H1 (cell line): ENCODE measurements at regions not wholly inside any gene's neighbourhood (a gene's known extent, or its start where the extent isn't known, plus 50 kb on each side); places are given as distances from the start of the nearest gene placed in this dataset.
A peak's percentile ranks its signal among the peaks of the same experiment; 100 is the strongest.

ENCODE experiments used
- CTCF ChIA-PET: fragments of 300-600 bp; sonication (Branson Sonifier 250); formaldehyde crosslinking; loops from one replicate; lab custom pipeline; 2021; ENCODE audit not compliant: partially characterized antibody; lab: Charles Lee
- POLR2A ChIA-PET: fragments of 300-600 bp; sonication (Branson Sonifier 250); formaldehyde crosslinking; loops from one replicate; lab custom pipeline; 2021; ENCODE audit warnings: inconsistent platforms; ENCODE audit not compliant: partially characterized antibody; lab: Charles Lee
- DNase-seq, 2 experiments: peaks; one replicate each; pipeline versions ENCODE4 v3.0.0 to v3.0.0-alpha.2; 2010 to 2022; ENCODE audit warnings: low spot score in 2 of 2, low read depth in 1 of 2, mixed read lengths in 1 of 2
- FAIRE-seq: peaks from 2 replicates; lab custom pipeline; 2011; peaks lifted over from hg19 to GRCh38; lab: Jason Lieb, UNC
- H2AFZ ChIP-seq: 2 replicates; pipeline ENCODE4 v1.8.1; 2012; ENCODE audit warnings: low read length, inconsistent platforms
- H2AK5ac ChIP-seq: 2 replicates; pipeline ENCODE4 v1.6.1; 2013; ENCODE audit warnings: low read depth, low read length
- H2BK120ac ChIP-seq: replicated peaks from 2 replicates; pipeline ENCODE3; 2013; ENCODE audit warnings: low read depth, low read length, inconsistent platforms
- H2BK12ac ChIP-seq: 2 replicates; pipeline ENCODE4 v1.6.1; 2013; ENCODE audit warnings: low read depth, low read length
- H2BK15ac ChIP-seq: 2 replicates; pipeline ENCODE4 v1.6.1; 2013; ENCODE audit warnings: low read length
- H2BK20ac ChIP-seq: 2 replicates; pipeline ENCODE4 v1.6.1; 2013; ENCODE audit warnings: low read length
- H2BK5ac ChIP-seq: 2 replicates; pipeline ENCODE4 v1.6.1; 2013; ENCODE audit warnings: low read depth, low read length
- H3K14ac ChIP-seq: 2 replicates; pipeline ENCODE4 v1.6.1; 2013; ENCODE audit warnings: inconsistent platforms; ENCODE audit not compliant: insufficient read length
- H3K18ac ChIP-seq: 2 replicates; pipeline ENCODE4 v1.6.1; 2013; ENCODE audit warnings: low read length; ENCODE audit errors: extremely low read depth
- H3K23ac ChIP-seq: 2 replicates; pipeline ENCODE4 v1.6.1; 2013; ENCODE audit warnings: inconsistent platforms; ENCODE audit not compliant: insufficient read length
- H3K23me2 ChIP-seq: 2 replicates; pipeline ENCODE4 v1.6.1; 2013; ENCODE audit warnings: low read depth, low read length
- H3K27ac ChIP-seq: 2 replicates; pipeline ENCODE4 v1.6.1; 2011; ENCODE audit warnings: low read depth, low read length, inconsistent platforms
- H3K27me3 ChIP-seq, 4 experiments: replicated peaks in 1 of 4; 1 replicate in 1 of 4; 2 replicates in 3 of 4; pipeline versions ENCODE4 v1.6.1 to v1.8.1; 2011 to 2013; ENCODE audit warnings: low read length in 3 of 4, mild to moderate bottlenecking in 3 of 4, inconsistent platforms in 2 of 4, mixed read lengths in 2 of 4, moderate library complexity in 1 of 4; ENCODE audit not compliant: control insufficient read depth in 3 of 4, insufficient read depth in 3 of 4; ENCODE audit errors: extremely low read depth in 1 of 4
- H3K36me3 ChIP-seq, 4 experiments: 2 replicates each; pipeline versions ENCODE4 v1.6.1 to v1.8.1; 2011 to 2013; ENCODE audit warnings: mild to moderate bottlenecking in 4 of 4, low read length in 3 of 4, moderate library complexity in 2 of 4, control low read depth in 1 of 4, inconsistent platforms in 1 of 4; ENCODE audit not compliant: insufficient read depth in 4 of 4, control insufficient read depth in 2 of 4
- H3K4ac ChIP-seq: replicated peaks from 2 replicates; pipeline ENCODE3; 2013; ENCODE audit warnings: low read length, low read depth, mixed read lengths, inconsistent platforms; ENCODE audit not compliant: insufficient read length
- H3K4me1 ChIP-seq, 4 experiments: replicated peaks in 1 of 4; 1 replicate in 1 of 4; 2 replicates in 3 of 4; pipeline versions ENCODE4 v1.6.1 to v1.8.1; 2011 to 2013; ENCODE audit warnings: low read length in 3 of 4, inconsistent platforms in 2 of 4, mixed read lengths in 1 of 4; ENCODE audit not compliant: insufficient read depth in 4 of 4, control insufficient read depth in 3 of 4
- H3K4me2 ChIP-seq, 2 experiments: 2 replicates each; pipeline versions ENCODE4 v1.6.1 to v1.8.1; 2011 to 2013; ENCODE audit warnings: low read depth in 2 of 2, low read length in 2 of 2, control low read depth in 1 of 2, inconsistent platforms in 1 of 2, mild to moderate bottlenecking in 1 of 2; ENCODE audit not compliant: insufficient read depth in 1 of 2
- H3K4me3 ChIP-seq, 4 experiments: fragments of 200-600, 300-600 bp in 1 of 4; sonication (generic), shearing (Covaris generic), sonication (Bioruptor Twin) in 1 of 4; 2 replicates each; pipeline versions ENCODE4 v1.5.1 to v1.8.1; 2011 to 2016; ENCODE audit warnings: low read length in 4 of 4, low read depth in 3 of 4, control low read depth in 2 of 4, inconsistent platforms in 2 of 4, mild to moderate bottlenecking in 2 of 4, mixed read lengths in 1 of 4, moderate library complexity in 1 of 4; ENCODE audit not compliant: insufficient read depth in 2 of 4; ENCODE audit errors: extremely low read depth in 1 of 4
- H3K56ac ChIP-seq: replicated peaks from 2 replicates; pipeline ENCODE3; 2013; ENCODE audit warnings: low read depth, mild to moderate bottlenecking, mixed read lengths, low read length, inconsistent platforms; ENCODE audit not compliant: insufficient read length
- H3K79me1 ChIP-seq: 2 replicates; pipeline ENCODE4 v1.6.1; 2013; ENCODE audit warnings: low read depth, low read length, control low read depth
- H3K79me2 ChIP-seq, 2 experiments: 2 replicates each; pipeline versions ENCODE4 v1.6.1 to v1.8.1; 2012 to 2013; ENCODE audit warnings: low read length in 2 of 2, mild to moderate bottlenecking in 2 of 2, inconsistent platforms in 1 of 2; ENCODE audit not compliant: insufficient read depth in 2 of 2, control insufficient read depth in 1 of 2
- H3K9ac ChIP-seq, 4 experiments: replicated peaks in 1 of 4; 1 replicate in 1 of 4; 2 replicates in 3 of 4; pipeline versions ENCODE4 v1.6.1 to v1.8.1; 2011 to 2013; ENCODE audit warnings: low read depth in 3 of 4, low read length in 3 of 4, control low read depth in 2 of 4, mild to moderate bottlenecking in 2 of 4, moderate library complexity in 2 of 4, inconsistent platforms in 1 of 4; ENCODE audit errors: extremely low read depth in 1 of 4
- H3K9me3 ChIP-seq, 2 experiments: 2 replicates each; pipeline versions ENCODE4 v1.6.1 to v1.8.1; 2012 to 2013; ENCODE audit warnings: mild to moderate bottlenecking in 2 of 2, moderate library complexity in 2 of 2, control low read depth in 1 of 2, inconsistent platforms in 1 of 2, low read depth in 1 of 2, low read length in 1 of 2, mixed read lengths in 1 of 2; ENCODE audit not compliant: insufficient read depth in 2 of 2
- H4K20me1 ChIP-seq, 2 experiments: replicated peaks in 1 of 2; 2 replicates each; pipeline versions ENCODE3 to v1.8.1; 2011 to 2013; ENCODE audit warnings: inconsistent platforms in 2 of 2, low read length in 2 of 2, mild to moderate bottlenecking in 1 of 2; ENCODE audit not compliant: insufficient read depth in 2 of 2, control insufficient read depth in 1 of 2
- H4K5ac ChIP-seq: 2 replicates; pipeline ENCODE4 v1.6.1; 2013; ENCODE audit warnings: low read length, low read depth, mixed read lengths, inconsistent platforms; ENCODE audit not compliant: insufficient read length
- H4K8ac ChIP-seq: 2 replicates; pipeline ENCODE4 v1.8.0; 2013; ENCODE audit warnings: mild to moderate bottlenecking, moderate library complexity, low read length, inconsistent platforms; ENCODE audit not compliant: insufficient read depth; ENCODE audit errors: extremely low read depth
- H4K91ac ChIP-seq: replicated peaks from 2 replicates; pipeline ENCODE3; 2013; ENCODE audit warnings: low read length, mixed read lengths, inconsistent platforms; ENCODE audit not compliant: insufficient read length
- CHD1 ChIP-seq: IDR thresholded peaks from 2 replicates; pipeline ENCODE4 v1.6.1; 2012; ENCODE audit warnings: low read depth, low read length, improper control_type of control experiment
- JUN ChIP-seq: IDR thresholded peaks from 2 replicates; pipeline ENCODE4 v1.6.1; 2011; ENCODE audit warnings: low read depth, mild to moderate bottlenecking, improper control_type of control experiment, low read length
- RBBP5 ChIP-seq: IDR thresholded peaks from 2 replicates; pipeline ENCODE4 v1.7.1; 2012; ENCODE audit warnings: low read depth, mild to moderate bottlenecking, inconsistent platforms, low read length, moderate library complexity, borderline replicate concordance
- SAP30 ChIP-seq: fragments of 300-600 bp; sonication (generic); IDR thresholded peaks from 2 replicates; pipeline ENCODE4 v1.7.1; 2012; ENCODE audit warnings: low read length, moderate library complexity, mild to moderate bottlenecking, inconsistent platforms; ENCODE audit not compliant: insufficient read depth, insufficient replicate concordance
- TAF1 ChIP-seq: IDR thresholded peaks from 2 replicates; pipeline ENCODE4 v1.6.1; 2011; ENCODE audit warnings: mild to moderate bottlenecking, low read depth, low read length
- WGBS, 2 experiments: shearing (Covaris generic) in 1 of 2; methylation state at CpG; one replicate each; pipeline versions ENCODE4 v1.1.6 to v1.1.7; 2013 to 2015; ENCODE audit warnings: low lambda C conversion rate in 2 of 2, mixed read lengths in 2 of 2, inconsistent platforms in 1 of 2, low coverage in 1 of 2, missing lambda C conversion rate in 1 of 2; ENCODE audit not compliant: insufficient replicate concordance in 2 of 2, insufficient coverage in 1 of 2, insufficient read length in 1 of 2; ENCODE audit errors: extremely low coverage in 1 of 2, missing lambda C conversion rate in 1 of 2; 5-methylcytosine and 5-hydroxymethylcytosine counted together

DNA sequence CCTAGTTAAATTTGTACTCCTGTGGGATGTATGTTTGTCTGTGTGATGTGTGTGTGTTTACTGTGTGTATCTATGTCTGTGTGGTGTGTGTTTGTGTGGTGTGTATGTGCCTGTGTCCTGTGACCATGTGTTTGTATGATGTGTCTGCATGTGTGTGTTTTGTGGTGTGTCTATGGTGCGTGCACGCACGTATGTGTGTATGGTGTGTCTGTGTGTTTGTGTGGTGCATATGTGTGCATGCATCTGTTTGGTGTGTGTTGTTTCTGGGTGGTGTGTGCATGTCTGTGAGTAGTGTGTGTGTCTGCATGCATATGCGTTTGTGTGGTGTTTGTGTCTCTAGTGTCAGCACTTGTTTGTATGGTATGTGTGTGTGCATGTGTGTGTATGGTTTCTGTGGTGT is 174.2 kb upstream of the RBFOX1 start:
- Histone ChIP-seq H3K4ac (peak overlapping the region; percentile 91), H2AFZ (no peak overlapping the region), H3K14ac (peak overlapping the region; percentile 28), H4K8ac (no peak overlapping the region), H2AK5ac (no peak overlapping the region), H3K27ac (no peak overlapping the region), H3K23ac (no peak overlapping the region), H2BK12ac (no peak overlapping the region; the same call in 1 of the 2 replicates), H3K27me3 (peaks cover 0 to 1% (median 0%) of the 10 kb centered on the region in 4 experiments; a peak in 1 of 7 replicates), H2BK15ac (no peak overlapping the region), H3K18ac (no peak overlapping the region), H4K20me1 (no peaks in the 10 kb centered on the region), H3K9me3 (no peaks in the 10 kb centered on the region), H3K79me2 (no peaks in the 10 kb centered on the region), H3K9ac (no peak overlapping the region), H3K4me3 (no peak overlapping the region), H3K4me1 (no peaks in the 10 kb centered on the region; a peak in 1 of 7 replicates), H2BK120ac (no peak overlapping the region), H3K36me3 (no peaks in the 10 kb centered on the region), H3K23me2 (peaks cover 2% of the 10 kb centered on the region; the same call in 1 of the 2 replicates), H3K4me2 (no peak overlapping the region), H2BK20ac (no peak overlapping the region), H4K91ac (no peak overlapping the region), H3K79me1 (no peaks in the 10 kb centered on the region), H3K56ac (no peak overlapping the region), H2BK5ac (no peak overlapping the region), H4K5ac (no peak overlapping the region)
- no peak for TF ChIP-seq RBBP5
- no peak for TF ChIP-seq TAF1
- no peak for TF ChIP-seq CHD1
- no peak for TF ChIP-seq SAP30
- TF ChIP-seq JUN = no peak
- ChIA-PET POLR2A (no interaction called here), CTCF (no interaction called here)
- DNase-seq (no peak), FAIRE-seq (no peak)
- 99% methylated on average over 4 of the region's 4 CpGs; no CpG with 5 or more reads in 1 of the 2 experiments for WGBS, 2 experiments
